Trophoblast cell (in vitro differentiated cells and primary cell): ENCODE measurements at regions not wholly inside any gene's neighbourhood (a gene's known extent, or its start where the extent isn't known, plus 50 kb on each side); places are given as distances from the start of the nearest gene placed in this dataset.
A peak's percentile ranks its signal among the peaks of the same experiment; 100 is the strongest.

ENCODE experiments used
- DNase-seq, 2 donors: peaks; one replicate each; pipeline ENCODE4 v3.0.0-alpha.2; 2016
- H2AFZ ChIP-seq: 2 replicates; pipeline ENCODE4 v1.6.1; 2013; ENCODE audit warnings: low read length, moderate library complexity, mild to moderate bottlenecking; ENCODE audit not compliant: insufficient read depth, poor library complexity
- H2AK5ac ChIP-seq: 2 replicates; pipeline ENCODE4 v1.6.1; 2013; ENCODE audit warnings: mild to moderate bottlenecking, low read length
- H2BK120ac ChIP-seq: 2 replicates; pipeline ENCODE4 v1.6.1; 2013; ENCODE audit warnings: low read length, mild to moderate bottlenecking, moderate library complexity; ENCODE audit not compliant: insufficient read depth, poor library complexity
- H2BK12ac ChIP-seq: 2 replicates; pipeline ENCODE4 v1.6.1; 2013; ENCODE audit warnings: mild to moderate bottlenecking, low read length, moderate library complexity
- H2BK5ac ChIP-seq: 2 replicates; pipeline ENCODE4 v1.6.1; 2013; ENCODE audit warnings: low read length, low read depth, moderate library complexity, mild to moderate bottlenecking; ENCODE audit not compliant: poor library complexity
- H3K14ac ChIP-seq: 2 replicates; pipeline ENCODE4 v1.6.1; 2013; ENCODE audit warnings: mild to moderate bottlenecking, low read length
- H3K18ac ChIP-seq: 2 replicates; pipeline ENCODE4 v1.6.1; 2013; ENCODE audit warnings: mild to moderate bottlenecking, low read length
- H3K23ac ChIP-seq: 2 replicates; pipeline ENCODE4 v1.6.1; 2013; ENCODE audit warnings: low read length
- H3K27ac ChIP-seq: 2 replicates; pipeline ENCODE4 v1.5.1; 2013; ENCODE audit warnings: low read depth, mild to moderate bottlenecking, inconsistent platforms, low read length, moderate library complexity
- H3K27me3 ChIP-seq: 2 replicates; pipeline ENCODE4 v1.6.1; 2013; ENCODE audit warnings: inconsistent platforms, mild to moderate bottlenecking, low read length, moderate library complexity; ENCODE audit not compliant: insufficient read depth
- H3K36me3 ChIP-seq, 2 experiments: 1 replicate in 1 of 2; 2 replicates in 1 of 2; pipeline ENCODE4 v1.6.1; 2013; ENCODE audit warnings: low read length in 2 of 2, mild to moderate bottlenecking in 2 of 2, moderate library complexity in 1 of 2; ENCODE audit not compliant: insufficient read depth in 2 of 2, control insufficient read depth in 1 of 2
- H3K4ac ChIP-seq: 2 replicates; pipeline ENCODE4 v1.6.1; 2013; ENCODE audit warnings: low read depth, mild to moderate bottlenecking, low read length, moderate library complexity
- H3K4me1 ChIP-seq, 2 experiments: 1 replicate in 1 of 2; 2 replicates in 1 of 2; pipeline ENCODE4 v1.6.1; 2013; ENCODE audit warnings: low read length in 2 of 2, mild to moderate bottlenecking in 2 of 2, moderate library complexity in 1 of 2; ENCODE audit not compliant: insufficient read depth in 2 of 2, control insufficient read depth in 1 of 2
- H3K4me2 ChIP-seq: 2 replicates; pipeline ENCODE4 v1.6.1; 2013; ENCODE audit warnings: inconsistent platforms, mild to moderate bottlenecking, low read length, moderate library complexity
- H3K4me3 ChIP-seq: 2 replicates; pipeline ENCODE4 v1.5.1; 2013; ENCODE audit warnings: mild to moderate bottlenecking, low read depth, low read length, inconsistent platforms
- H3K79me1 ChIP-seq: one replicate; pipeline ENCODE4 v1.6.1; 2013; ENCODE audit warnings: low read length
- H3K79me2 ChIP-seq: 2 replicates; pipeline ENCODE4 v1.6.1; 2013; ENCODE audit warnings: low read length, mild to moderate bottlenecking; ENCODE audit not compliant: control insufficient read depth, insufficient read depth, poor library complexity
- H3K9ac ChIP-seq: 2 replicates; pipeline ENCODE4 v1.6.1; 2013; ENCODE audit warnings: mild to moderate bottlenecking, low read length
- H3K9me3 ChIP-seq: 2 replicates; pipeline ENCODE4 v1.6.1; 2013; ENCODE audit warnings: low read depth, mild to moderate bottlenecking, control low read depth, inconsistent platforms, low read length; ENCODE audit not compliant: insufficient read depth
- H4K12ac ChIP-seq: 2 replicates; pipeline ENCODE4 v1.6.1; 2013; ENCODE audit warnings: low read depth, mild to moderate bottlenecking, low read length, moderate library complexity
- H4K8ac ChIP-seq: 2 replicates; pipeline ENCODE4 v1.6.1; 2013; ENCODE audit warnings: low read depth, mild to moderate bottlenecking, low read length, moderate library complexity
- H4K91ac ChIP-seq: one replicate; pipeline ENCODE4 v1.6.1; 2013; ENCODE audit warnings: low read depth, mild to moderate bottlenecking, low read length, moderate library complexity
- WGBS: extraction: QIAGEN DNeasy Blood & Tissue Kit; methylation state at CpG from one replicate; pipeline ENCODE4 v1.1.7; 2013; ENCODE audit warnings: missing lambda C conversion rate; ENCODE audit not compliant: insufficient read length, insufficient coverage; ENCODE audit errors: extremely low coverage; 5-methylcytosine and 5-hydroxymethylcytosine counted together

- Histone ChIP-seq H3K9me3 (no peaks in the 10 kb centered on the region), H3K4me2 (no peak overlapping the region), H2BK120ac (no peak overlapping the region), H2AFZ (no peak overlapping the region), H3K4me3 (no peak overlapping the region), H2BK12ac (no peak overlapping the region), H4K12ac (no peak overlapping the region), H3K79me1 (no peaks in the 10 kb centered on the region), H3K18ac (no peak overlapping the region), H3K27ac (no peak overlapping the region), H3K79me2 (no peaks in the 10 kb centered on the region), H3K23ac (no peak overlapping the region), H4K8ac (no peak overlapping the region), H3K4ac (no peak overlapping the region), H3K4me1 (no peaks in the 10 kb centered on the region), H3K9ac (no peak overlapping the region), H3K36me3 (no peaks in the 10 kb centered on the region), H3K27me3 (no peaks in the 10 kb centered on the region), H4K91ac (no peak overlapping the region), H2BK5ac (no peak overlapping the region), H2AK5ac (no peak overlapping the region), H3K14ac (no peak overlapping the region)
- no peak for DNase-seq
Measured at GRCh38 chr6:138017166-138017757, 90.0 kb downstream of the PERP start.

GRCh38 chr6:138018297-138018696 is 88.9 kb downstream of the PERP start:
- H2AK5ac ChIP-seq, result no peak overlapping the region
- no peak overlapping the region for H3K18ac ChIP-seq
- H2BK12ac ChIP-seq, result no peak overlapping the region
- no peaks in the 10 kb centered on the region for H3K36me3 ChIP-seq
- H4K8ac ChIP-seq, result no peak overlapping the region
- no peak overlapping the region for H3K4me2 ChIP-seq
- H3K9ac ChIP-seq, result no peak overlapping the region
- no peaks in the 10 kb centered on the region for H3K27me3 ChIP-seq
- no peak overlapping the region for H3K4me3 ChIP-seq
- H3K4me1 ChIP-seq, result no peaks in the 10 kb centered on the region
- H3K4ac ChIP-seq, result no peak overlapping the region
- H3K79me2 ChIP-seq, result no peaks in the 10 kb centered on the region
- no peak overlapping the region for H2BK5ac ChIP-seq
- no peak overlapping the region for H4K12ac ChIP-seq
- H4K91ac ChIP-seq, result no peak overlapping the region
- H3K9me3 ChIP-seq, result no peaks in the 10 kb centered on the region
- no peak for DNase-seq
- no peak overlapping the region for H2AFZ ChIP-seq
- no peak overlapping the region for H2BK120ac ChIP-seq
- no peak overlapping the region for H3K14ac ChIP-seq
- no peaks in the 10 kb centered on the region for H3K79me1 ChIP-seq
- H3K23ac ChIP-seq, result no peak overlapping the region
- no peak overlapping the region for H3K27ac ChIP-seq

- H3K79me2 ChIP-seq, result no peaks in the 10 kb centered on the region
- H3K27ac ChIP-seq, result no peak overlapping the region
- no peak overlapping the region for H3K18ac ChIP-seq
- H2BK120ac ChIP-seq, result no peak overlapping the region
- WGBS, result no CpG with 5 or more reads among the region's 2 CpGs
- H3K4me1 ChIP-seq, result peaks cover 7 to 8% of the 10 kb centered on the region in 2 experiments
- no peak overlapping the region for H3K9ac ChIP-seq
- no peak overlapping the region for H2AK5ac ChIP-seq
- H3K14ac ChIP-seq, result no peak overlapping the region
- no peaks in the 10 kb centered on the region for H3K9me3 ChIP-seq
- no peak overlapping the region for H4K8ac ChIP-seq
- peak; percentile 72 to 87 for DNase-seq
- no peak overlapping the region for H3K4me2 ChIP-seq
- H3K36me3 ChIP-seq, result no peaks in the 10 kb centered on the region
- no peaks in the 10 kb centered on the region for H3K79me1 ChIP-seq
- H3K4me3 ChIP-seq, result no peak overlapping the region
- H3K4ac ChIP-seq, result no peak overlapping the region
- H2BK12ac ChIP-seq, result no peak overlapping the region
- H3K27me3 ChIP-seq, result no peaks in the 10 kb centered on the region
- H4K91ac ChIP-seq, result no peak overlapping the region
- no peak overlapping the region for H4K12ac ChIP-seq
- no peak overlapping the region for H3K23ac ChIP-seq
- H2BK5ac ChIP-seq, result no peak overlapping the region
- H2AFZ ChIP-seq, result no peak overlapping the region
Measured at GRCh38 chr6:138025528-138025978, 81.7 kb downstream of the PERP start.

GRCh38 chr6:138026342-138026741 is 80.9 kb downstream of the PERP start:
- Histone ChIP-seq H2AFZ (no peak overlapping the region), H3K18ac (no peak overlapping the region), H3K23ac (no peak overlapping the region), H3K79me1 (no peaks in the 10 kb centered on the region), H3K4me1 (peaks cover 7 to 8% of the 10 kb centered on the region in 2 experiments), H3K4me3 (no peak overlapping the region), H3K27me3 (no peaks in the 10 kb centered on the region), H3K9me3 (no peaks in the 10 kb centered on the region), H3K36me3 (no peaks in the 10 kb centered on the region), H2BK120ac (no peak overlapping the region), H3K27ac (no peak overlapping the region), H3K9ac (no peak overlapping the region), H4K12ac (no peak overlapping the region), H2BK12ac (no peak overlapping the region), H3K4me2 (no peak overlapping the region), H4K91ac (no peak overlapping the region), H3K14ac (no peak overlapping the region), H4K8ac (no peak overlapping the region), H2AK5ac (no peak overlapping the region), H3K4ac (no peak overlapping the region), H2BK5ac (no peak overlapping the region), H3K79me2 (no peaks in the 10 kb centered on the region)
- no CpG with 5 or more reads among the region's 3 CpGs for WGBS
- DNase-seq, result peak in 1 of 2 donors; percentile 37
